ENCODE measurements at regions not wholly inside any gene's neighbourhood (a gene's known extent, or its start where the extent isn't known, plus 50 kb on each side); places are given as distances from the start of the nearest gene placed in this dataset.

DNA sequence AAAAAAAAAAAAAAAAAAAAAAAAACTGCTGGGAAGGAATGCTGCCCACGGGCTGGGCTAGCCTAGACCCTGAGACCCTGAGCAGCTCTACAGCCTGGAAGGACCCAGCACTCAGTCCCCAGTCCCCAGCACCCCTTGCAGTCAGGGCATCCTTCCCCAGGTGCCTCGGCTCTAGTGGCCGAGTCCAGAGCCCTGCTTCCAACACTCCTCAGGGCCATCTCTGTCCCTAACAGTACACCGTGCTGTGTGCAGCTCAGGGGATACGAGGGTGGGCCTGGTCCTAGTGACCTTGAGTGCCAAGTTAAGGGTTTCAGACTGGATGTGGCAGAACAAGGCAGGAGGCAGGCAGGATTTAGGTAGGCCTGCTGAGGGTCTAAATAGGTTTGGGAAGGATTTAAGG lies 50.2 kb upstream of the LRP8 start:
- DNase-seq (ENCODE audit: extremely low spot score, insufficient read length, low read depth): no peak
- FAIRE-seq: no peak

DNA sequence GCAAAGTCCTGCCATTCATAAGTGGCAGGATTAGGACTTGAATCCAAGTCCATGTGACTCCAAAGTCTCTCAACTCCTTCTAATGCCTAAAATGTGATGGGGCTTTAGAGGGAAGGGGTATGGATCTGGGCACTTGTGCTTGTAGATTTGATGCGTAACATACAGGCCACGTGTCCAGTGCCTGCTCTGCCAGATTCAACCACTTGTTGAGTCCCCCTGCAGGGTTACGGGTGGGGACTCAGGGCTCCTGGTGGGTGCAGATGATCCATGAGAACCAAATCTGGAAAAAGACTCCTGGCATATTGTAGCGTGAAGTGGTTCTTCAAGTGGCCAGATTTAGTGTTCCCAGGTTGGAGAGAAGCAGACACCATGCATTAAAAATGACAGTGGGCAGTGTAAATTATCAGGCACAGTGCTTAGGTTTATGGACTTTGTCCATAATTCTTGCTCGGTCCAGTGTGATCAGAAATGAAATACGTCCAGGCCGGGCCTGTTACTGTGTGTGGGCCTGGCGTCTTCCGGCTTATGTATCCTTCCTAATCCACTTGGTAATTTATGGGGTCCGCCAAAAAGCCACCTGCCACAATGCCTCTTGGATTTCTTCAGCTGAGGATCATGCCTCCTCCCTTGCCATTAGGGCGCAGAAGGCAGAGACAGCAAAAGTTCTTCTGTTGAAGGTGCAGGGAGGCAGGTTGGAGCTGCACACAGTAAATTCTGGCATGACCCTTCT lies 51.2 kb upstream of the LRP8 start:
- FAIRE-seq: no peak
- no peak for DNase-seq (ENCODE audit: extremely low spot score, insufficient read length, low read depth)

DNA sequence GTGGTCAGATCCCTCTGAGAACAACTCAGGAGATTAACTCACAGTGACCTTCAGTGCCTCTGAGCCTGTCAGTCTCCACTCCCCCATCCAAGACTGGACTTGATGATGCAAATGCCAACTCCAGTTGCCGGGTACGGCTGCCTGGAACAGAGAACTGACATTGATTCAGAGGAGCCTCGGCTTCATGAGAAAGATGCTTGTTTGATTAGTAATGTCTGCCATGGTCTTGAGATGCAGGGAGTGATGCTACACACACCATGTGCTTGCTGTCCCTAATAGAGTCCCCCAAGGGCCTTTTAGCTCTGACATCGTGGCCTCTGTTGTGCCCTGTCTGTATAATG lies 51.8 kb upstream of the LRP8 start:
- no peak for FAIRE-seq

DNA sequence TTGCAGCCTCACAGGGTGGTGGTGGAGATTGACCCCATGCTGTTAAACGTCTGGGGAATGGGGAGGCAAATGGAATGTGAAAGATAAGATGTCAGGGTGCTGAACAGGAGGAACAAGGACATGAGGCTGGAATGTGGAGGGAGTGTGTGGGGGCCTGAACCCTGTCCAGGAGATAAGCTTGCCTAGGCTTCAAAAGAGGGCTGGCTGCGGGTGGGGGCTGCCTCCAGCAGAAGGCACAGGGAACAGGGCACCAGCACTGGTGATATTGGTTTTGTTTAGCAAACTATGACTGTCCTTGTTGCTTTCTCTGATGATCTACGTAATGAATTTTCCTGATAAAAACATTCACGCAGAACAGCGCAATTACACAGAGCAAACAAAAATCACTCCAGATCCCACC lies 52.4 kb upstream of the LRP8 start:
- FAIRE-seq: no peak
- DNase-seq (ENCODE audit: extremely low spot score, insufficient read length, low read depth): no peak

More for the DNA sequence above, 51.8 kb upstream of the LRP8 start:
- DNase-seq (ENCODE audit: extremely low spot score, insufficient read length, low read depth): no peak

DNA sequence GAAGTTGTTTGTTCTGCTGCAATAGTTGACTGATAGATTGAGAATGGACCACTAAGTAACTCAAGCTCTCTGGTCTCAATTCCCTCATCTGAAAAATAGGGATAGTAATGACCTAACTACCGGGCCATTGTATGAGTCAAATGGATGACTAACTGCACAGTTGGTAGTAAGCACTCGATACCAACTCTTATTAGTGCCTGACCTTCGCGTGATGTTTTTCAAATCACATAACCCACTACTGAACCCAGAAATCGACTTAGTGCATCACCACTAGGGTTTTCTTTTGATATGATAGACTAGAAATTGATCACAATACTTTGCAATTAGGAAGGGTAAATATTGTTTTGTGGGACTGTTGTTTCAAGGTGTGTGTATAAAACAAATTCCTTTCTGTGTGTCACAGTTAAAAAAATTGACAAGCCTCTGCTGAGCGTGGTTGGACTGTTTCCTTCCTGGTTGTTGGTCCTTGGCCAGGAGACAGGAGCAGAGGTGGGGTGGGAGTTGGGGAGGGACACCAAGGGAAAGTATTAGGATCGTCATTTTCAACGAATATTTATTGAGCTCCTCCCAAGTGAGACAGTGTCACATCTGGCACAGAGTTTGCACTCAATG lies 54.0 kb upstream of the LRP8 start:
- no peak for DNase-seq (ENCODE audit: extremely low spot score, insufficient read length, low read depth)
- FAIRE-seq: no peak

DNA sequence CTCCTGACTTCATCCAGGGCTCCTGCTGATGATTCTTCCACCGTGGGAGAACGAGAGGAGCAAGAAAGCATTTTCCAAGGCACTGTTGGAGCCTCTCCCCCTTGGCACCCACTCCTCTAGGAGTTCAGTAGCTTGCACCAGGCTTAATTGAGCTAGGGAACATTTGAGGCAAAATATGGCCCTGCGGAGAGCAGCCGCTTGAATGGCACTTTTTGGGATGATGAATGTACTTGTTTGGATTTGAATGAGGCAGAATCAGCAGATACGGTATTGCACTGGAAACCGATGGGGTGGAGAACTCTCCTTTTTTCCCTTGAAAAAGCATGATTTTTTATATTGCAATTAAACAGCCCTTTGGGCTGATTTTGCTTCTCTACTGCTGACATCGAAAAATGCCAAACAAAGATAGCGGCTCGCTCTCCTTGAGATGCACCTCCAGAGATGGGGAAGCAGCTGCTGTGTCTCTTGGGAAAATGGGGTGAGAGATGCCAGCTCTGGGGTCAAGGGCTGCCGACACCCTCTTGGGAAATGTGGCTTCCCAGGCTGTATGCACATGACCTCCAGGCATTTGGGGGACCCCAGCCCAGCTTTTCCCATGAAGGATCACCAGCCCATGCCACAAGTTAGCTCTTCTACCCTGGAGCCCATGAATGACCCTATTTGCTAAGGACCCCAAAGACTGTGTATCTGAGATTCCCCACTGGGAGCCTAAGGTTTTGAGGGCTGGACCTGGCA lies 55.4 kb upstream of the LRP8 start:
- DNase-seq (ENCODE audit: extremely low spot score, insufficient read length, low read depth) (no peak), FAIRE-seq (no peak)

DNA sequence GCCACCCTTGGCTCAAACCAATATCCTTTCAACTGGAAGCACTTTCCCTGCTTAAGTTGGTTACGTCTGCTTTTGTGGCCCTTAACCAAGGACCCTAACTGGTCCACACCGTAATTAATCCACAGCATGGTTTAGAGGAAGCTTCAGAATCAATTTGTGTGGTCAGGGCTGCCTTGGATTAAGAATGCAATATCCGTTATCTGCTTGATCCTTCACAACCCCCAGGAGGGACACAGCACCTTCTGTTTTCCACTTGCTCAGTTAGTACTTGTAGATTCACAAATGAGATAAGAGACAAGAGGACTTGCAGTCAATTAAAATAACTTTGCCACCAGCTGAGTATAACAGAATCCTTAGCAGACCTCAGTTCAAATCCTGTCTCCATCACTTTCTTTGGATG lies 56.9 kb upstream of the LRP8 start:
- FAIRE-seq (no peak), DNase-seq (ENCODE audit: extremely low spot score, insufficient read length, low read depth) (no peak)

DNA sequence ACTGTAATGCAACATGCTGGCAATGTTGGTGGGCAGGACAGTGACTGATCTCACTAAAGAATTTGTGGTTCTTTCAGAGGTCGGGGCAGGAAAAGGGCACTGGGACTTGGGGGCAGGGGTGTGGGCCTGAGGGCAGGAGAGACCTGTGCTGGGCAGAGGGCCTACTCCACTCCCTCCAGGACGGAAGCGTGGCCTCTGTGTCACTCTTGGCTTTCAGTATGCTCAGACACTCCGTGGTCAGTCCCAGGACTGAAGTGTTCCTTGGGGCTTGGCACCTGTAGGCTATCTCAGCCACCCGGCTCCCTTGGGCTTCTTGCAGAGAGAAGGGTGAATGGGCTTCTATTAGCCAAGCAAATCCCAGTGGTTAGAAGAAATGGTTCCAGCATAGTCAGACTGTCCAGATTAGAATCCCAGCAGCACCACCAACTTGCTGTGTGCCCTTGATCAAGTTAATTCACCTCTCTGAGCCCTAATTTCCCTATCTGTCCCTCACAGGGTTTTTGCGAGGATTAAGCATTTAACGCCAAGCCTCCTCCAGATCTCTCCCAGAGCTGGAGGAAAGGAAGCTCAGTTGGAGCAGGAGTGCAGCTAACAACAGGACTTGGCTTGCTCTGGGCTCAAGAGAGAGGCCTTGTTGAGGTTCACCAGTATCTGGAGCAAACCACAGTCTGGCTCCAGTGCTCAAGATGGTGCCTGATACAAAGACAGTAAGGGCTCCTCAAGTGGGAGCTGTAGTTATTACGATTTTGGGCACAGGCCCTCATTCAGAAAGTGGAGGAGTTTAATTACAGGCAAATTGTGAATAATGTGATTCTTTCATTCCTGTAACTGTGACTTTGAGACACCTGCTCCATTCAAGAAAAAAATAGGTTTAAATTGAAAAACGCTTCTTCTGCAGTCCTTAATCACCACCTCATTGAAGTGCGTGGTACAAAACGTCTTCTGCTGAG lies 57.7 kb upstream of the LRP8 start:
- FAIRE-seq: no peak
- no peak for DNase-seq (ENCODE audit: extremely low spot score, insufficient read length, low read depth)

DNA sequence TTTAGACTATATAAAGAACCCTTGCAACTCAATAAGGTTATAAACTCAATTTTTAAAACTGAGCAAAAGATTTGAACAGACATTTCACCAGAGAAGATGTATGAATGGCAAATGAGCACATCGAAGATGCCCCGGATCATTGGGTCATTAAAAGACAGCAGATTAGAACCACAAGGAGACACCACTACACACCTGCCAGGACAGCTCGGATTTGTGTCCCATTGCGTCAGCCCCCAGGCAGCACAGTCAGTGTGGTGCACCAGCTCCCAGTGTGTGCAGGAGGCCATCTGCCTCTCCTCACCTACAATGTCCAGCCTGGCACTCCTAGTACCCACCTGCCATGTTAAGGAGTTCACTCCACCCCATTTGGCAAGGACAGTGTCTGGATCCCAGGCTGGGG lies 61.1 kb upstream of the LRP8 start:
- no peak for FAIRE-seq
- no peak for DNase-seq (ENCODE audit: extremely low spot score, insufficient read length, low read depth)

DNA sequence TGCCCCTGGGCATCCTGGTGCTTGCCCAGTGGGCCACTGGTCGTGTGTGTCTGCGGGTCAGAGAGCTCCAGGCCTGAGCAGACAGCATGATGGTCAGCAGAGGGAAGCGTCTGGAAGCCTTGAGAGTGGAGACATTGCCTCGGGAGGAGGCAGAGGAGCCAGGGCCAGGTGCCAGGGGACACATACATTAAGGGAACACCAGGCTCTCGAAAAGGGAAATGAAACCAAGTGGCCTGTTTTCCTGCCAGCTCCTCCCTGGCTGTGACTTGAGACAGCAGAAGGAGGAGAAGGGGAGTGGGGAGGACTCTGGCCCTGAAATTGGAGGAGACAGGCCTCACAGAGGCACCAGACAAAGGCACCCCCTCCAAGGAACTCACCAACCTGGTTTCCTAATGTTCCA lies 62.4 kb upstream of the LRP8 start:
- FAIRE-seq (no peak), DNase-seq (ENCODE audit: extremely low spot score, insufficient read length, low read depth) (no peak)

DNA sequence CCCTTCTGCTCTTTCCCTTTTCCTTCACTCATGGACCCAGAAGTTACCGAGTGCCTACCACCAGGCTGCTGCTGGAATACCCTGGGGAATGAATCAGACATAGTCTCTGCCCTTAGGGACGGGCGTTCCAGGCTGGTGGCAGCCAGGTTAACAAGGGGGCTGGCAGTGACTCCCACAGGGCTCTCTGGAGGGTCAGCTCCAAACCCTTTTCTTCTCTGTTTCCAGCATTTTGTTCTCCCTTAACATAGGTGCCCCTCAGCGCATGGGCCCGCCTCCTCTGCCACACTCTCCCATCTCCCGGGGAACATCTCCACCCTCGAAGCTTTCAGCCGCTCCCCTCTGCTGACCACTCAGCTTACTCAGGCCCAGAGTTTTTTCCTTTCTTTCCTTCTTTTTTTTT lies 62.9 kb upstream of the LRP8 start:
- FAIRE-seq (no peak), DNase-seq (ENCODE audit: extremely low spot score, insufficient read length, low read depth) (no peak)

DNA sequence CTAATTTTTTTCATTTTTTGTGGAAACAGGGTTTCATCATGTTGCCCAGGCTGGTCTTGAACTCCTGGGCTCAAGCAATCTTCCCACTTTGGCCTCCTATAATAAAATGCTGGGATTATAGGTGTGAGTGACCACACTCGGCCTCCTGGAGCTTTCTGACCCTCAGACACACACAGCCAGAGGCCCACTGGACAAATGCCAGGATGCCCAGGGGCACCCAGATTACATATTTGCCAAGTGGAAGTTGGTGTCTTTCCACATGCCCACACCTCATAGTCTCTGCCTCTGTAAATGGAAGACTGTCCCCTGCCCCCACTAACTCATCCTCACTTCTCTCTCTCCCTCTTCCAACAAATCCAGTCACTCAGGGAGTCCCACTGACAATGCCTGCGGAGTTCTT lies 63.4 kb upstream of the LRP8 start:
- FAIRE-seq (no peak), DNase-seq (ENCODE audit: extremely low spot score, insufficient read length, low read depth) (no peak)

DNA sequence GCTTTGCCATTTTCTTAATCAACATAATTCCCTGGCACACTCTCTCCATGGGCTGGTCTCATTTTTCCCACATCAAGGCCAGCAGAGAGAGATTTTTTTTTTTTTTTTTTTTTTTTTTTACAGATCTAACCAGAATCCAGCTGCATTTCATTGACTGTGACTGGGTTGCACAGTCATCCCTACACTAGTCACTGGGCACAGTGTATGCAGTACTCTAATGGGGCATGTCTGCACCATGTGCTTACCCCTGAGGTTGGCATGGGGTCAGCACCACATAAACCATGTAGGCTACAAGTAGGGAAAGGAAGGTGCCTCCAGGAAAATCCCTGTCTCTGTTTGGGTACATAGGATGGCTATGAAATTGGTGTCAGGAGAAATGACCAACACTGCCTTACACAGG lies 64.1 kb upstream of the LRP8 start:
- FAIRE-seq: no peak
- DNase-seq (ENCODE audit: extremely low spot score, insufficient read length, low read depth): no peak

DNA sequence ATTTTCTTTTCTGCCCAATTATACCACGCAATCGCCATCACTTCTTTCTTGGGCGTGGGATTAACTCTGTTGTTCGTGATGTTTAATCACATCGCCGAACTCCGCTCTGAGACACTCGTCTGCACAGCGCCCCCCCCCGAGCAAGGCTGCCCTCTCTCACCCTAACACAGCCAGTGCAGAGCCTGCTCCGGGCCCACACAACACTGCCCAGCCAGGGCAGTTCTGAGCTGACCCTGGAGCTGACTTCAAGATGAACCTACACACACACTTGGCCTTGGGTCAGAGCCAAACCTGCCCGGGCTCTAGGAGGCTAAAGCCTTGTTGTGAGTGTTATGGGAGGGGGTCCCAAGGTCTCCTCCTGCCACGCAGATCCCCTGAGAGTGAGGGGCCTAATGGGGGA lies 64.6 kb upstream of the LRP8 start:
- FAIRE-seq: no peak
- no peak for DNase-seq (ENCODE audit: extremely low spot score, insufficient read length, low read depth)

DNA sequence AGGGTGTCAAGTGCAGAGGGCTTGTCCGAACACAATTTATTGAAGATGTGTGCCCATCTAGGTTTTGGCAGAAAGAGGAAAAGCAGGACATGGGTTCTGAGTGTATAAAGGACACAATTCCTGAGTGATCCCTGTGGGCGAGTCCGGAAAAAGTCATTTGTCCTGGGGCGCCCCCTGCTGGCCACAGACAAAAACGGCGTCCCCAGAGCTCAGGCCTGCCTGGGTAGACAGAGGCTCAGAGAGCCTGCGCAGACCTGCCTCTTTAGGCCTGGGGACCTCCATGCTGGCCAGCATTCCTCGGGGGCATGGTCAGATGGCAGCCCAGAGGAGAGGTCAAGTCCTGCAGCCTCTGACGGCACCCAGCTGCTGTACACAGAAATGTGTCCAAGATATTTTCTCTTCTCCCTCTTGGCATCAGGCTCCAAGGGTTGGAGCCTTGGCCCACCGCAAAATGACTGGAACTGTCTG lies 65.5 kb upstream of the LRP8 start:
- FAIRE-seq (peak; percentile 83), DNase-seq (ENCODE audit: extremely low spot score, insufficient read length, low read depth) (peak; percentile 49)

DNA sequence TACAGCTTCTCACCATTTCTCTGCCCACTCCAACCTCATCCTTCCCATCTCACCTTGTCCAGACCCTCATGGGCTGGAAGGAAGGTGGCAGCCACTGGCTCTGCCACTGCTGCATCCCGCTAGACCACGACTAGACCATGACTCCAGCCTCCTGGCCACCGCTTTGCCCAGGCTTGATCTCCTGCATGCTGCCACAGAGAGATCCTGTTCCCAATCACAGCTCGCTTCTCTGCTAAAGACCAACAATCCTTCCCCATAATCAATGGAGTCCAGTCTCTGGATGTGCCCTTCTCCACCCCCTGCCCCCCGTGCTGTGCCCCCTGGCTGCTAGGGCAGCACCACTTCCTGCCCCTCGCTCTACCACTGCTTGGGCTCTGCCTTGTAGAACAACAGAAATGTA lies 64.9 kb upstream of the DMRTB1 start:
- DNase-seq (ENCODE audit: extremely low spot score, insufficient read length, low read depth) (no peak), FAIRE-seq (no peak)

DNA sequence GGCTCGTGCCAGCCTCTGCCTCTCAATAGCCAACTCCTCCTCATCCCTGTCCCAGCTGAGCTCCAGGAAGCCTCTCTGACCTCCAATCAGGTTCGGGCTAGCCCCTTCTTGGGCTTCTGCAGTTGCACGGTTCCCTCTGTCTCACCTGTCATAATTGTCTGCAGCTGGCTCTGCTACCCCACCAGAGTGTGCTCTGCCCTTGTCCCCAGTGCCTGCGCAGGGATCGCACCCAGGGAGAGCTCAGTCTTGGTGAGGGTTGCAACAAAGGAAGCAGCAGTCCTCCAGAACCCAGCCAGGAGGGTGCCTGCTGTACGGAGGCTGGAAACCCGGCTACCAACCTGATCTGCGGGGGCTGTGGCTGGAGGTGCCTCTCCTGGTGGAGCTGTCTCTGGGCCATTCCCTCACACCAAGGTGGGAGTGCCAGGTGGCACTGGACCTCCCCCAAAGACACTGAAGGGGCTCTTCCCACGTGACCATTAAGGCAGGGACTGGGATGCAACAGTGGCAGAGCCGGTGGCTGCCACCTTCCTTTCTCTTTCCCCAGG lies 63.5 kb upstream of the DMRTB1 start:
- no peak for DNase-seq (ENCODE audit: extremely low spot score, insufficient read length, low read depth)
- FAIRE-seq: no peak

DNA sequence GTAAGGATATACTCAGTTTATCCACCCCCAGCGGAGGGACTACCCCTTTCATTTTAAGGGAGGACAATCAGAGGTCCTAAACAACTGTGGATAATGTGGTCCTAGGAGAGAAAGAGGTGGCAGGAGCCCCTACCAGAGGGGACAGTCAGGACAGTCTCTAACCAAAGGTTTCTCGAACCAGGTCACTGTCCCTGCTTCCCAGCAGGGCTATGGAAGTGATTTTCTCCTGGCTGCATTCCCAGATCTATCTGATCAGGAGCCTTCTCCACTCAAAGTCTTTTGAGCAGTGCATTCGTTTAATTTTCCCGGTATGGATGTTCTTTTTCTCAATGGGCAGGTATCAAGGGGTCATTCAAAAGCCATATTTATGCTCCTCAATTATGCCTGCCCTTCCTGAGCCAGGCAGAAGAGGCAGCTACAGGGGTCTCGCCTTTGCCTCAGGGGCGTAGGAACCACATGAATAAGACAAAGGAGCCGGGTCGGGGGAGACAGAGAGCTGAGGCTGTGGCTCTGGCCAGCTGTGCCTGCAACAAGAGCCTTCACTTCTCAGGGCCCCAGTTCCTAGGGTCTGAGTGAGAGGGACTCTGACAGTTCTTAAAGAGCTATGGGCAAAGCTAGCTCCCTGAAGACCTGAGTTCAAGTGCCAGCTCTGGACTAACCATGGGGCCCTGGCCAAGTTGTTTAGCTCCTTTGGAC lies 62.5 kb upstream of the DMRTB1 start:
- no peak for FAIRE-seq
- DNase-seq (ENCODE audit: extremely low spot score, insufficient read length, low read depth): no peak

DNA sequence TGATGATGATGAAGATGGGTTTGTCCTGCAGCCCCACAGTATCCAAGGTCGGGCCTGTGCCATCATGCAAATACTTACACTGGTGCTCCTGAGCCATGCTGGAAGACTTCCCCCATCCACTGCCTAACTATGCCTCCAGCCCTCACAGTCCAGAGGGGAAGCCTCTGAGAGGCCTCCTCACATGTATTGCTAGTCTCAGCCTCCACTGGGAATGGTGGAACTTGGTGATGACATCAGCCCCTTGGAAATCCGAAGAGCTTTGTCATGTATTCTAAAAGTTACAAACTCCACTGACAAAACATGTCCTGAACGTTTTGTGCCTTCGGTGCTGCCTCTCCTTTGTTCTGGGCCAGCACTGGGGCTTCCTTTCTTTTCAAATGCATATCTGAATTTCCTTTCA lies 61.1 kb upstream of the DMRTB1 start:
- no peak for DNase-seq (ENCODE audit: extremely low spot score, insufficient read length, low read depth)
- no peak for FAIRE-seq

Measured in GM18507 (cell line).